OCI-LY1 (cell line): ENCODE measurements at regions not wholly inside any gene's neighbourhood (a gene's known extent, or its start where the extent isn't known, plus 50 kb on each side); places are given as distances from the start of the nearest gene placed in this dataset.

Experiments used
- H2AFZ ChIP-seq: fragments of 200-600 bp; sonication (generic), shearing (Covaris generic); 2 replicates; pipeline ENCODE4 v1.6.0; 2014; ENCODE audit warnings: antibody characterized with exemption, mild to moderate bottlenecking, low read length
- H3F3A ChIP-seq: fragments of 200-600 bp; sonication (generic), shearing (Covaris generic); 2 replicates; pipeline ENCODE4 v1.6.0; 2014; ENCODE audit warnings: mild to moderate bottlenecking, antibody characterized with exemption, low read length, moderate library complexity; ENCODE audit not compliant: insufficient read depth
- H3K27ac ChIP-seq: fragments of 200-600 bp; sonication (generic); 2 replicates; pipeline ENCODE4 v1.5.1; 2014; ENCODE audit warnings: low read length, mixed run types, mild to moderate bottlenecking, low read depth; ENCODE audit not compliant: poor library complexity, severe bottlenecking
- H3K27me3 ChIP-seq: fragments of 200-600 bp; sonication (generic); 2 replicates; pipeline ENCODE4 v1.6.0; 2014; ENCODE audit warnings: antibody characterized with exemption, mild to moderate bottlenecking, low read length, moderate library complexity; ENCODE audit not compliant: insufficient read depth
- H3K36me3 ChIP-seq: fragments of 200-600 bp; sonication (generic); 2 replicates; pipeline ENCODE4 v1.6.1; 2014; ENCODE audit warnings: mild to moderate bottlenecking, antibody characterized with exemption, low read length, moderate library complexity, mixed read lengths; ENCODE audit not compliant: insufficient read depth
- H3K4me1 ChIP-seq: fragments of 200-600 bp; sonication (generic); 2 replicates; pipeline ENCODE4 v1.5.1; 2014; ENCODE audit warnings: mild to moderate bottlenecking, low read length, moderate library complexity; ENCODE audit not compliant: insufficient read depth, severe bottlenecking
- H3K4me2 ChIP-seq: fragments of 200-600 bp; sonication (generic), shearing (Covaris generic); 2 replicates; pipeline ENCODE4 v1.6.1; 2014; ENCODE audit warnings: low read length
- H3K4me3 ChIP-seq: fragments of 200-600 bp; sonication (generic); 2 replicates; pipeline ENCODE4 v1.5.1; 2014; ENCODE audit warnings: low read length, low read depth, mild to moderate bottlenecking, mixed read lengths; ENCODE audit not compliant: poor library complexity, severe bottlenecking
- H3K79me2 ChIP-seq: fragments of 200-600 bp; shearing (Covaris generic); 2 replicates; pipeline ENCODE4 v1.6.1; 2016; ENCODE audit warnings: mixed run types, low read length, mixed read lengths; ENCODE audit not compliant: insufficient read depth
- H3K9ac ChIP-seq: fragments of 200-600 bp; sonication (generic), shearing (Covaris generic); 2 replicates; pipeline ENCODE4 v1.6.1; 2014; ENCODE audit warnings: mild to moderate bottlenecking, low read length, mixed read lengths
- H3K9me2 ChIP-seq: fragments of 200-600 bp; sonication (generic), shearing (Covaris generic); 2 replicates; pipeline ENCODE4 v1.6.1; 2014; ENCODE audit warnings: low read depth, mild to moderate bottlenecking, low read length, mixed read lengths
- H3K9me3 ChIP-seq: fragments of 200-600 bp; shearing (Covaris generic); 2 replicates; pipeline ENCODE4 v1.6.1; 2014; ENCODE audit warnings: low read length, mixed read lengths
- H4K20me1 ChIP-seq: fragments of 200-600 bp; sonication (generic), shearing (Covaris generic); 2 replicates; pipeline ENCODE4 v1.6.0; 2016; ENCODE audit warnings: mild to moderate bottlenecking, low read length; ENCODE audit not compliant: insufficient read depth
- CTCF ChIP-seq: fragments of 200-600 bp; sonication (generic), shearing (Covaris generic); IDR thresholded peaks from 2 replicates; pipeline ENCODE4 v1.5.1; 2017; ENCODE audit warnings: mild to moderate bottlenecking, antibody characterized with exemption, low read length, moderate library complexity, mixed read lengths
- EZH2 ChIP-seq: fragments of 200-600 bp; sonication (generic), shearing (Covaris generic); IDR thresholded peaks from 2 replicates; pipeline ENCODE4 v1.8.0; 2017; ENCODE audit warnings: borderline replicate concordance, mixed run types, mild to moderate bottlenecking, antibody characterized with exemption, low read length, moderate library complexity, mixed read lengths

GRCh38 chr18:65016631-65017371 lies 734.0 kb upstream of the CDH7 start:
- Histone ChIP-seq H2AFZ (no peak overlapping the region), H3K9me3 (no peaks in the 10 kb centered on the region)
- no peak for TF ChIP-seq EZH2
- TF ChIP-seq CTCF: no peak

GRCh38 chr18:64994370-64994769 lies 756.4 kb upstream of the CDH7 start:
- H3K4me3 ChIP-seq: no peak overlapping the region
- H3K27ac ChIP-seq: no peak overlapping the region
- H3K4me2 ChIP-seq: peak overlapping the region; percentile 35; the same call in 1 of the 2 replicates
- no peaks in the 10 kb centered on the region for H3F3A ChIP-seq
- no peak overlapping the region for H3K9ac ChIP-seq
- TF ChIP-seq CTCF: no peak
- no peak for TF ChIP-seq EZH2
- H4K20me1 ChIP-seq: no peaks in the 10 kb centered on the region
- H3K9me3 ChIP-seq: no peaks in the 10 kb centered on the region
- H3K36me3 ChIP-seq: no peaks in the 10 kb centered on the region
- no peaks in the 10 kb centered on the region for H3K27me3 ChIP-seq
- H3K9me2 ChIP-seq: no peaks in the 10 kb centered on the region
- no peaks in the 10 kb centered on the region for H3K4me1 ChIP-seq
- H3K79me2 ChIP-seq: no peaks in the 10 kb centered on the region; the same call in 1 of the 2 replicates
- no peak overlapping the region for H2AFZ ChIP-seq

More at GRCh38 chr18:65016631-65017371, 734.0 kb upstream of the CDH7 start:
- no peak overlapping the region for H3K27ac ChIP-seq
- no peaks in the 10 kb centered on the region for H3K79me2 ChIP-seq
- no peaks in the 10 kb centered on the region for H3K27me3 ChIP-seq
- H3K4me1 ChIP-seq: no peaks in the 10 kb centered on the region
- no peaks in the 10 kb centered on the region for H4K20me1 ChIP-seq
- H3K36me3 ChIP-seq: no peaks in the 10 kb centered on the region
- no peaks in the 10 kb centered on the region for H3F3A ChIP-seq
- H3K9ac ChIP-seq: no peak overlapping the region
- no peak overlapping the region for H3K4me2 ChIP-seq
- no peaks in the 10 kb centered on the region for H3K9me2 ChIP-seq
- H3K4me3 ChIP-seq: no peak overlapping the region

GRCh38 chr18:64993695-64994094 lies 757.1 kb upstream of the CDH7 start:
- Histone ChIP-seq H3K36me3 (no peaks in the 10 kb centered on the region), H3K4me2 (peak overlapping the region; percentile 35; the same call in 1 of the 2 replicates), H3K9me3 (no peaks in the 10 kb centered on the region), H2AFZ (no peak overlapping the region), H3K79me2 (no peaks in the 10 kb centered on the region; the same call in 1 of the 2 replicates), H3K4me1 (no peaks in the 10 kb centered on the region), H4K20me1 (no peaks in the 10 kb centered on the region), H3K4me3 (no peak overlapping the region), H3K27me3 (no peaks in the 10 kb centered on the region), H3K9me2 (no peaks in the 10 kb centered on the region), H3K9ac (no peak overlapping the region), H3K27ac (no peak overlapping the region), H3F3A (no peaks in the 10 kb centered on the region)
- TF ChIP-seq EZH2 (no peak), CTCF (no peak)
